Inferior parietal cortex (tissue), 1 donor: ENCODE measurements at regions not wholly inside any gene's neighbourhood (a gene's known extent, or its start where the extent isn't known, plus 50 kb on each side); places are given as distances from the start of the nearest gene placed in this dataset.
"Not testable (repeated sequence)": the region's sequence is repeated elsewhere in the genome, so short reads cannot be mapped to it uniquely, and the experiment has no call there.

Experiments
- DNase-seq: peaks from one replicate; pipeline ENCODE4 v3.0.0-alpha.2; 2016; ENCODE audit errors: extremely low spot score

- no peak for DNase-seq
Observed at GRCh38 chr1:198416296-198416695, 124.2 kb downstream of the ATP6V1G3 start.

GRCh38 chr1:198411240-198411639 lies 129.2 kb downstream of the ATP6V1G3 start:
- DNase-seq, result no peak

GRCh38 chr1:198408716-198409115 lies 131.8 kb downstream of the ATP6V1G3 start:
- DNase-seq, result no peak

- DNase-seq, result not testable (repeated sequence)
Observed at GRCh38 chr1:198404632-198405031, 135.8 kb downstream of the ATP6V1G3 start.

GRCh38 chr1:198400063-198400462 lies 140.4 kb downstream of the ATP6V1G3 start:
- no peak for DNase-seq

GRCh38 chr1:198399452-198399851 lies 141.0 kb downstream of the ATP6V1G3 start:
- no peak for DNase-seq

- DNase-seq, result no peak
Observed at GRCh38 chr1:198397208-198397808, 143.2 kb downstream of the ATP6V1G3 start.

GRCh38 chr1:198391393-198392020 lies 149.0 kb downstream of the ATP6V1G3 start:
- no peak for DNase-seq

GRCh38 chr1:198387587-198387986 lies 152.9 kb downstream of the ATP6V1G3 start:
- DNase-seq, result no peak

GRCh38 chr1:198380275-198380674 lies 160.2 kb downstream of the ATP6V1G3 start:
- no peak for DNase-seq

- no peak for DNase-seq
Observed at GRCh38 chr1:198377702-198378101, 162.8 kb downstream of the ATP6V1G3 start.

- DNase-seq, result no peak
Observed at GRCh38 chr1:198374288-198374687, 166.2 kb downstream of the ATP6V1G3 start.

- no peak for DNase-seq
Observed at GRCh38 chr1:198373376-198373775, 167.1 kb downstream of the ATP6V1G3 start.
